GM21737 (cell line): ENCODE measurements at regions not wholly inside any gene's neighbourhood (a gene's known extent, or its start where the extent isn't known, plus 50 kb on each side); places are given as distances from the start of the nearest gene placed in this dataset.
"Not testable (repeated sequence)": the region's sequence is repeated elsewhere in the genome, so short reads cannot be mapped to it uniquely, and the experiment has no call there.

Experiments used
- ATAC-seq: cut with Tn5 transposase; IDR thresholded peaks from one replicate; pipeline ENCODE4 v1.9.1; 2021; ENCODE audit warnings: mild to moderate bottlenecking, moderate library complexity; ENCODE audit not compliant: unreplicated experiment

DNA sequence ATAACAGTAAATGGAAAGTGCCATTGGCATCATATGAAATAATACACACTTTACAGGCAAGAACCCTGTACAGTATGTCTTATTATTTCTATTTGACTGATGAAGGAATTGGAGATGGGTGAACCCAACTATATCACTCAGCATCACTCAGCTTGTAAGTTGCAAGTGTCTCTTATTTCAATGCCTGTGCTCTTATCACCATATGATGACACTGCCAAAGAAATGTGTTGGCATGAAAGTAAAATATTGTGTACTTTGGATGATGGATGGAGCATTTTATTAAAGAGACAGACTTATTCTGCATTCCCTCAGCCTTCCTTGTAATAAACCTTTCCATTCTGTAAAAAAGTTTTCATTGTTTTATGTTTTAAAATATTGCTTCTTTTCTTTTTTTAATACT lies 927.5 kb upstream of the VRK2 start:
- ATAC-seq: no peak

DNA sequence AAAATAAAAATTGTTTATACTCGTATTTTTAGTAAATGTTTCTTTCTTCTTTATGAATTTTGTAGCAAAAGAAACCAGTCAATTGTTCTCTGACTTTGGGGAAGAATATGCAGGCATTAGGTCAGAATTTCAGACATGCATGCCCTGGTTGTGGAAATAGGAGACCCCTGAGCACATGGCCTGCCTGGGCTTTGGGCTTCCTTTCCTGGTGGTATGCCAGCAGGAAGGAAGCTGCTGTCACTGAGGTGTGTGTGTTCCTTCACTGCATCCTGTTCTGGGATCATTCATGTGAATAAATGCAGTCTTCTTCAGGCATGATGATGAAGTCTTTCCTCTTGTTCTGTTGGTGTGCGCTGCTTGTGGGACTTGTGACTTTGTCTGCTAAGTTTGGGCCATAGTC lies 920.2 kb upstream of the VRK2 start:
- ATAC-seq: no peak

DNA sequence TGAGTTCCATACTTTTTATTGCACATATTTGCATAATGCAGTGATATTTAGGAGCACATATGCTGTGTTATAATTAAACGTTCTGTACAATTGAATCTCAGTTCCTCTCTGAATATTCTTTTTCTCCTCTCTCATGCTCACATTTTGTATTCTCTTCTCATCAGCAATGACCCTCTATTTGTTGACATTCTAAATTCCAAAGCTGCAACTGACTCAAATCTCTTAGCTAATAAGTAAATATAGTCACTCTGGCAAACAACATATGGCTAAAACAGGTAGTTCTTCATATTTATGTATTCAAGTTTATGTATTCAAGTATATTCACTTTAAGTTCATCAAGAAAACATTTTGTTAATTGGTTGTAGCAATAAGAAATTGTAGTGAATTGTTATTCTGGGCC lies 907.4 kb upstream of the VRK2 start:
- no peak for ATAC-seq

DNA sequence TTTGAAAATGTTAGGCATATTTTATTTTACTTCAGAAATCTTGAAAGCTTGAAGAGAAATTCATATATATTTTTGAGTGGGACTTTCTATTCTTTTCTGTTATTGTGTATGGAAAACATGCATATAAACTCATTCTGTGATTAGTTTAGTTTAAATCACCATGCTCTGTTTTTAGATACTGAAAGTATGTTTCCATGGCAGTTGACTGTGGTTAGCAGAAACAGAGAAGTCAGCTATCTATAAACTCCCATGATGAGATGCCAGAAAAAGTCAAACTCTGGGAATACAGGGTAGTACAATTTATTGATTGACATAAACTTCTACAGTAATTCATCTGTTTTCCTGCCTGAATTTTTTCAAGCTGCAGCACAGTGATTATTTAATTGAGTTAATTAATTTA lies 905.3 kb upstream of the VRK2 start:
- no peak for ATAC-seq

DNA sequence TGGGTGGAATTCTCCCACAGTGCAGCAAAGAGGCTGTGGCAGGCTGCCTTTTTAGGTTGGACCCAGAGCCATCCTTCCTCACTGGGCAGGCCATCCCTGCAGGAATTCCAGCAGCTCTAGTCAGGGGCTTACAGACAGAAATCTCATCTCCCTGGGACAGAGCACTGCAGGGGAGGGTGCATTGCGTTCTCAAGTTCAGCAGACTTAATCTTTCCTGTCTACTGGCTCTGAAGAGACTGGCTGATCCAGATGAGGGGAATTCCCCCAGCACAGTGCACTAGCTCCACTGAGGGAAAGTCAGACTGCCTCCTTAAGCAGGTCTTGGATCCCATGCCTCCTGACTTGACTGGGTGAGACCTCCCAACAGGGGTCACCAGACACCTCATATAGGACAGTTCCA lies 899.7 kb upstream of the VRK2 start:
- ATAC-seq: no peak

DNA sequence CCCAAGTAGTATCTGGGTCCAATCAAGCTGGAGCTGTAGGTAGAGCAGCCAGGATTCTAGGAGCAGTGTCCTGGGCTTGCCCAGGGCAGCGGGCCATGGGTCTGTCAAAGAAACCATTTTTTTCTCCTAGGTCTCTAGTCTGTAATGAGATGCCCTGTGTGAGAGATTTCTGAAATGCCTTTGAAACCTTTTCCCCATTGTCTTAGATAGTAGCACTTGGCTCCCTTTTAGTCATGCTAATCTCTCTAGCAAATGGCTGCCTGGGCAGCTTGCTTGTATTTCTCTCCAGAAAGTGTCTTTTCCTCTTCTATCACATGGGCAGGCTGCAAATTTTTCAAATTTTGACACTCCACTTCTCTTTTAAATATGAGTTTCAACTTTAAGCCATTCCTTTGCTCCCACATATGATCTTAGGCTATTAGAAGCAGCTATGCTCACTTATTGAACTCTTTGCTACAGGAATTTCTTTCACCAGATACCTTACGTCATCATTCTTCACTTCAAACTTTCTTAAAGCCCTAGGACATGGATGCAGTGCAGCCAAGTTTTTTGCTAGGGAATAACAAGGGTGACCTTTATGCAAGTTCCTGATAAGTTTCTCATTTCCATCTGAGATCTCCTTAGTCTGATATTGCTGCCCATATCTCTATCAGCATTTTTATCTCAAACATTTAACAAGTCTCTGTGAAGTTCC lies 890.2 kb upstream of the VRK2 start:
- no peak for ATAC-seq

DNA sequence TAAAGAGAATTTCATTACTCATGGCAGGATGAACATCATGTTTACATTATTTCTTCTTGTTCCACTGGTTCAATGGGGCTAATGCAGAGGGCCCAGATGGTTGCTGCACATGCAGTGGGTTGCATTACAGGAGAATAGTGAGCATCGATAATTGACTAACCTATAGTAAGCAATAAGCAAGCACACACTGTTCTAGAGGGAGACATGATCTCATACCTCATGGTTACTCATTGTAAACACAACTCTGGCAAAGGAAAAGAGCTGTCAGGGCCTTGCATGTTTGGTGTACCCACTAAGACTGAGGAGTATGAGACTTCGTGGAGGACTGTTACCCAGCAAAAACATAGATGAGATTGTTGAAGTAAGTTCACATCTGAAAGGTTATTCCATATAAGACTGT lies 885.6 kb upstream of the VRK2 start:
- ATAC-seq: no peak

DNA sequence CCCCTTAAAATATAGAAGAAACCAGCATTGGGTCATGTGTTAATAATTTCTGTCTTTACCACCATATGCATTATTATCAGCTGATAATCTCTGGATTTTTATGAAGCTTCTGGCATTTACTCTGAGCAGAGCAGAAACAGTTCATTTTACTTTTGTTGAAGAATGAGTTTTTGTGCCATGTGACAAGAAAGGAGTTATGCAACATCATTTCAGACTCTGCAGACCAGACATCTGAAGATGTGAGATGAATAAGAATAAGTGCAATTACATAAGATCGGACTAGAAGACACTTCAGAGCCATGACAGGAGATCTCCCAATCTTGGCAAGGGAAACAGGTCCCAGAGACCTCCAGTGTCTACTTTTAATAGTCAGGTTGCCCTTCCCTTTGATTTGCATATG lies 869.4 kb upstream of the VRK2 start:
- no peak for ATAC-seq

DNA sequence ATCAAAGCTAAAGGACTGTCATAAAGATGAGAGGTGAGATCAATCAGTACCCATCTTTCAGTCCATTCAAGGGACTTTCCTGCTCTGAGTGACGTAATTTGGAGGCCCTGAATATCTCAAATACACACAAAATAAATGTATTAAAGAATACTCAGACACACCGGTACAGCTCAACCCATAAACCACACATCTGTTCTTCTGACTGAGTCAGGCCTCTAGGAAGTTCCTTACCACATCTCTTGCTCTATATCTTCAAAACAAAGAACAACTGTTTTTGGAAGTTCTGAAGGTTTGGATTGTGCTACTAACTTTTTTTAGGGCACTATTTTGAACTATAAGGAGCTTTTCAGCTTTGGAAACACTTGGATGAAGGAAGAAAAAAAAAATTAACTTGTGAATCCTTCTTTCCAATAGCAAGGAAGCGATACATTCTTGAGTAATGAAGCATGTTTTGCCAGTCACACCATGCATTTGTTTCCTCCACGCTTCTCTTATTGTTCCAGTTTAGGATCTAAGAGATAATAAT lies 866.5 kb upstream of the VRK2 start:
- no peak for ATAC-seq

DNA sequence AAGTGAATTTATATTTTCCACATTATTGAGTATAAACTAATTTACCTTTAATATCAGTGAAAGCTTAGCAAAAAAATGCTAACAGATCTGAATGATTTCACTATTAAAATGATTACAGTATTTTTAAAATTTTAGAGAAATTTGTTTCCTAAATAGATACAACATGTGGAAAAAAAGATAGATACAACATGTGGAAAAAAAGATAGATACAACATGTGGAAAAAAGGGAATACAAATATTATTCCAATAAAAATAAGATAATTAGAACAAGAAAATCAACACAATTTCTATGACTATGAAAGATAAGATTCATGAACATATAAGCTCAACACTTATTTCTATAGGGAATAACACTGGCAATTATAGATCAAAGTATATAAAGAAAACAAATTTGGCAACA lies 865.9 kb upstream of the VRK2 start:
- no peak for ATAC-seq

DNA sequence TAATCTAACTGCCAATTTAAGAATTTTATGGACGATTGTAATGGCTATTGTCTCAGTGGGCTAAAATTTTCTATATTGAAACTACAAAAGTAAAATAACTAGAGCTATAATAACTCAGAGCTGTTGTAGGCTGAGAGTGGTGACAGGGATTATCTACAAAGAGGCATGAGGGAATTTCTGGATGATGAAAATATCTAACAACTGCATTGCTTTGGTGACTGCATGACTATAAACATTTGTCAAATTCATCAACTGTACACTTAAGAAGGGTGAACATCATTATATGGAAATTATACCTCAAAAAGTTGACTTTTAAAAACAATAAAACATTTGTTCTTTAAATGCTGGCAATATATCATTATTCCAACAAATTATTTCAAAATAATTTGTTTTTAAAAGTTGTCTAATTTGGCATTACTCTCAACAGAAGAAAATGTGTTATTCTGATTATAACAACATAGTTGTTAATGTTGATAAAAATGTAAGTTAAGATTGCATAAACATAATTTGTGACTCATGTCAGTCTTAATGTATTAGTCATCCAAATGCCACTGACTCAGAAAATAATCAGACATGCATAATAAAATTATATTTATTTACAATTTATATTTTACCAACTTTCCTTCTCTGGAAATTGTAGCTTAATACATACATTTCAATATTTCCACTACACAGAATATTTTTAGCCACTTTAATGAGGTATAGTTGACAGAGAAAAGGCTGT lies 865.1 kb upstream of the VRK2 start:
- ATAC-seq: no peak

DNA sequence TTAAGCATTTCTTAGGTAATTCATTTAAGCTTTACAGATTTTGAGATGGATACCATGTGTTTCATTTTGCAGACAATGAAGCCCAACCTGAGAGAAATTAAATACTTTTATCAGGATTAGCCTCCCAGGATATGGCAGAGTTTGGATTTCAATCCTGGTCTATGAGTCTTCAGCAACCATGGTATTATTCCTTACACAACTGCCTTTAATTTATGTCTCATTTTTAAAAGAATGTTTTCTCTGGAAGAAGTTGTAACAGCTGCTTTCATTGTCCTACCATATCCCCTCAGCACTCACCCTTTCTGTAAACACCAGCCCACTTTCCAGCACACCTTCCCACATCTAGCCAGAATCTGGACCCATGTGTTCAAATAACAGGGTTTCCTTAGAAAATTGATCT lies 863.7 kb upstream of the VRK2 start:
- ATAC-seq: no peak

DNA sequence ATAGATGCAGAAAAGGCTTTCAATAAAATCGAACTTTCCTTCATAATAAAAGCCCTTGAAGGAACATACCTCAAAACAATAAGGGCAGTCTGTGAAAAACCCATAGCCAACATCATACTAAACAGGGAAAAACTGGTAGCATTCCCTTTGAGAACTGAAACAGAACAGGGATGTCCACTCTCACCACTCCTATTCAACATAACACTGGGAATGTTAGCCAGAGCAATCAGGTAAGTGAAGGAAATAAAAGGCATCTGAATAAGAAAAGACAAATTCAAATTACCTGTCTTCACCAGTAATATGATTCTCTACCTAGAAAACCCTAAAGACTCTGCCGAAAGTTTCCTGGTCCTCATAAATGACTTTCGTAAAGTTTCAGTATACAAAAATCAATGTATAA lies 861.0 kb upstream of the VRK2 start:
- no peak for ATAC-seq

DNA sequence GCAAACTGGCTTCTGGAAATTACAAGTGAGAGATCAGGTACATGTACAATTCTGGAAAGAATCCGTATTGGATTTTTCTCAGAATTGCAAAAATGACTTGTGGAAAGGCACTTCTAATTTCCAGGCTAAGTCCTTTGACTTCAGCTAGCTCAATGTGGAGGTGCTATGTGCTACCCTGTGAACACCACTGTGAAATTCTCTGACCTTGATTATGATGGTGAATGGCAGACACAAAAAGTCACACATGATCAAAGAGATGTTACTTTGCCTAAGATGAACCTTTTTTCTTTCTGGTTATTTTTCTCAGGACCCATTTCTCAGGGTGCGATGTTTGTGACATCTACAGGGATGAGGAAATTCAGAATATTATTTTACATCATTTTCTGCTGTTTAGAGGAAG lies 856.6 kb upstream of the VRK2 start:
- ATAC-seq: no peak

DNA sequence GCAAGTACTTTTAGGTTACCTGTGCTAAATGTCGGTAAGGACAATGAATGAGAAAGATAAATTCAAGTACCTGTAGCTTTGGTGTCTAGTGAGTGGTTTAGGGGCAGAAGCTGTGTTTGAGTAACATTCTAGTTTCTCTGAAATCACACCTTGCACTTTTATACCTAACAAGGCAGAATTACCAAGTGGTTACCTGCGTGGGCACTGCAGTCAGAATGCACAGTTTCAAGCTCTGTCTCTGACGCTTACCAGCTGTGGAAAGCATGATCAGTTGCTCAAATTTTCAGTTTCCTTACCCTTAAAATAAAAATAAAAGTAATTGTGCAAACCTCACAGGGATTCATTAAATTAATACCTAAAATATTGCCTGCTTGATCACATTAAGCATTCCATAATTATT lies 846.9 kb upstream of the VRK2 start:
- no peak for ATAC-seq

DNA sequence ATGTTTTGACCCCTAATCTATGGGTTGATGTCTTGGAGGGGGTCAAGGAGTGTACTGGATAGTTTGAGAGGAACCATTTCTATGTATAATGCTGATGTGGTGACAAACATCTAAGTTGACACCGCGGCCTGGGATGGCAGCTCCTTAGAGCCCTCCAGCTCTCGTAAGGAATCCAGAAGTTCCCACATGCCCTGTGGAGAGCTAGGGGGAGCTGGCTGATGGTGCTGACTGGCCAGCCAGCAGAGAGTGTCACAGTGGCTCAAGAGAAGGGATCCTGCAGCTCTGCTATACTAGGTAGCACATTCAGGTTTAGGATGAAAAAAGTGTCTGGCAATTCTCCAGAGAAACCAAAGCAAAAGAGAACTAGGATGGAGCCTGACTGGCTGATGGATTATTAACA lies 842.2 kb upstream of the VRK2 start:
- no peak for ATAC-seq

DNA sequence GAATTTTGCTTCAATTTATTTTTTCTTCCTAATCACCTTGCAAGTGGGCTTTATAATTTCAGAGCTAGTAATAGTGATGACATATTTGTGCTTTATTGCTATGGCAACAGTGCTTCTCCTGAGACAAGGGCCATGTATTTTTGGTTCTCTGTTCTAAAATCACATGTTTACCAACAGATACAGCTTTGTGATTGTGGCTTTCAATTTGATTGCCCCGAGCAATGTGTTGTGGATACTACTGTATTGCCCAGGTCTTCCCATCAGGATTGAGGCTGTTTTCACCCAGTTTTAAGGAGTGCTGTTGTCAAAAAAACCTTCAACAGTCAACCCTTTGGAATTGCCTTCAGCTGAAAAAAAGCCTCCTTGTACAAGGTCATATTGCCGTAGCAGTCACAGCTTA lies 841.4 kb upstream of the VRK2 start:
- no peak for ATAC-seq

DNA sequence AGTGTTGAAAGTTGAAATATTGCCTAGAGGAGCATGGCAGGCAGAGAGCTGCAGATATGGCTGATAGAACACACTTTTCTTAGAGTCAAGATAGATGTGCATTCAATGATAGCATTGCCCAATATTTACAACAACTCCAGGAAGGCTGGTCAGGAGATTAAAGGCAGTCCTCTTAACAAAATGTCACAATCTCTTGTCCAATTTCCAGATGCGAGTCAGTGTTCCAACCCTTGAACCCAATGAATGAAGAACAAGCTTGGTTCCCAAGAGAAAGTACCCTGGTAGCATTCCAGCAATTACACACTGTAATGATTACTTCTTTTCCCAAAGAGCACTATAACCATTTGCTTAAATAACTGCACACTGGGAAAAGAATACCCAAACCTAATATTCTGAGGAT lies 839.4 kb upstream of the VRK2 start:
- no peak for ATAC-seq

DNA sequence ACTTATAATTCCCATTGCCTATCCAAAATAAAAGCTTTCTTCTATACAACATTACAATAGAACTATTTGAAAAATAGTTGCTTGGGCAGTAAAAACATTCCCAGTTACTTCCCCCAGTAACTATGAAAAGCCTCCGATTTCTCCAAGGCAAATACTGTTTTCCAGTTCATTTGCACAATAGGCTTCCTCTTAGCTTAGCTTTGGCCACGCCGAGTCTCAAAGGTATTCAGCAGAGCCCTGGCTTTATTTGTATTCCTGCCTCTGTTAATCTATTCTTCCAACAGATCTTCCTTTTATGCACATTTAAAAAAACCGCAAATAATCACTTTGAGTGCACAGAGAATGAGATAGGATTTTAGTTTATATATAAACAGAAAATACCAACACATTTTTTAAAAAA lies 836.8 kb upstream of the VRK2 start:
- no peak for ATAC-seq

DNA sequence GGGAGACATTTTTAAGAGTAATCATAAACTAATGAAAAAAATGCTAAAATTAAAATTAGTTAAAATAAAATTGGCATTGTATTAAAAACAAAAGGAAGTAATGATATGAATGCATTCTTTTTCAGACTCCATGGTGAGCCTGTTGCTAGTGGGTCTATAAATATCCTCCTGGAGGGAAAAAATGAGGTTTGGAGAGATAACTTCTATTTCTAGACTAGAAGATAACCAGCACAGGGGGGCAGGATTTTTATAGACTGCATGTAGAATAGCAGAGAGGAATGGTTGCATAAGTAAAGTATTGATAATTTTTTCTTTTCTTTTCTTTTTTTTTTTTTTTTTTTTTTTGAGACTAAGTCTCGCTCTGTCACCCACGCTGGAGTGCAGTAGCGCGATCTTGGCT lies 835.8 kb upstream of the VRK2 start:
- ATAC-seq: no peak

DNA sequence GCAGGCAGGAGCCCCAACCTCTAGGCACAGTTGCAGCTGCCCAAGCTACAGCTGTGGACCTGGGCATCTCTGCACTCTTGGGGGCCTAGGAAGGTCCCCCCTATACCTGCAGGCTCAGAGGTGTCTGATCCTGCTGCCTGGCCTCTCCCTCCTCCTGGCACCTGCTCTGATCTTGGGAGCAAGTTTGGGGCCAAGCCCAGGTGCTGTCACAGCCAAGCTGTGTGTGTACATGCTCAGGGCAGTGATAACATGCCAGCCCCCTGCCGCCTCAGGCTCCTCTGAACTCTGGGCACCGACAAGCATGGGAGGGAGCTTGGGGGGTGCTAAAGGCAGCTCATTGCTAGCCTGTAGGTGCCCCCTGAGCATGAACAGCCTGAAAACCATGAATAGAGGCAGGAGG lies 829.6 kb upstream of the VRK2 start:
- no peak for ATAC-seq

DNA sequence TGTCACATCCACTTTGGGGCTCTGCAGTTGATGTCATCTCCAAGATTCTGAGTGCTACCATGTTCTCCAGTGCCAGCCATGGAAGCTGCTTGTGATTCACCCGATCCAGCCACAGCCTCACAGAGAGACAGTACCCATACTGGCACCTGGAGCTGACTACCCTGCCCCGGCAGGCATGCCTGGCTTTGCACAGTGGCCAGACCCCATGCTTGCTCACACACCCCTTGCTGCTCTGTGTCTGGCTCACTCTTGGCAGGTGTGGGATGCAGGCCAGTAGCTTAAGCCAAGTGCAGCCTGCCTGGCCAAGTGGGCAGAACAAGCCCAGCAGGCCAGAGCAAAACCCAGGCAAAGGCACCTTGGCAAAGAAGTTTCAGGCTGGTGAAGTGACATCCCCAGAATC lies 828.4 kb upstream of the VRK2 start:
- no peak for ATAC-seq

DNA sequence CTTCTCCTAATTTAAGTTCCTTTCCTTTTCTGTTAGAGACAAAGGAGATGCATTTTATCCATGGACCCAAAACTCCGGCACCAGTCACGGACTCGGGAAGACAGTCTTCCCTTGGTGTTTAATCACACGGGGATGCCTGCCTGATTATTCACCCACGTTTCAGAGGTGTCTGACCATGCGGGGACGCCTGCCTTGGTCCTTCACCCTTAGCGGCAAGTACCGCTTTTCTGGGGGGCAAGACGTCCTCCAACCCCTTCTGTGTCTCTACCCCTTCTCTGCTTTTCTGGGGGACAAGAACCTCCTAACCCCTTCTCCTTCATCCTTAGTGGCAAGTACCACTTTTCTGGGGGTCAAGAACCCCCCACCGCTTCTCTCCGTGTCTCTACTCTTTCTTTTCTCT lies 816.9 kb upstream of the VRK2 start:
- not testable (repeated sequence) for ATAC-seq
